Esophagus muscularis mucosa (tissue), 3 donors: ENCODE measurements at regions not wholly inside any gene's neighbourhood (a gene's known extent, or its start where the extent isn't known, plus 50 kb on each side); places are given as distances from the start of the nearest gene placed in this dataset.

Source experiments
- CTCF ChIP-seq, 3 experiments: fragments of 200-600 bp in 2 of 3; fragments of 450-650 bp in 1 of 3; sonication (generic) in 2 of 3; IDR thresholded peaks; one replicate each; pipeline ENCODE4 v1.5.1; 2017 to 2019; ENCODE audit warnings: antibody characterized with exemption in 3 of 3, mild to moderate bottlenecking in 2 of 3, moderate library complexity in 1 of 3
- EP300 ChIP-seq: sonication (generic); formaldehyde crosslinking; IDR thresholded peaks from one replicate; pipeline ENCODE4 v1.6.1; 2017; ENCODE audit warnings: antibody characterized with exemption

GRCh38 chr14:82035397-82035796 lies 501.7 kb upstream of the SEL1L start:
- TF ChIP-seq CTCF (IDR thresholded peaks at IDR 0.05), result no peak
- TF ChIP-seq EP300, result no peak
